ENCODE measurements at regions not wholly inside any gene's neighbourhood (a gene's known extent, or its start where the extent isn't known, plus 50 kb on each side); places are given as distances from the start of the nearest gene placed in this dataset.

- ChIA-PET POLR2A (no interaction called here), CTCF (no interaction called here)
- TF ChIP-seq, protein P1, sequence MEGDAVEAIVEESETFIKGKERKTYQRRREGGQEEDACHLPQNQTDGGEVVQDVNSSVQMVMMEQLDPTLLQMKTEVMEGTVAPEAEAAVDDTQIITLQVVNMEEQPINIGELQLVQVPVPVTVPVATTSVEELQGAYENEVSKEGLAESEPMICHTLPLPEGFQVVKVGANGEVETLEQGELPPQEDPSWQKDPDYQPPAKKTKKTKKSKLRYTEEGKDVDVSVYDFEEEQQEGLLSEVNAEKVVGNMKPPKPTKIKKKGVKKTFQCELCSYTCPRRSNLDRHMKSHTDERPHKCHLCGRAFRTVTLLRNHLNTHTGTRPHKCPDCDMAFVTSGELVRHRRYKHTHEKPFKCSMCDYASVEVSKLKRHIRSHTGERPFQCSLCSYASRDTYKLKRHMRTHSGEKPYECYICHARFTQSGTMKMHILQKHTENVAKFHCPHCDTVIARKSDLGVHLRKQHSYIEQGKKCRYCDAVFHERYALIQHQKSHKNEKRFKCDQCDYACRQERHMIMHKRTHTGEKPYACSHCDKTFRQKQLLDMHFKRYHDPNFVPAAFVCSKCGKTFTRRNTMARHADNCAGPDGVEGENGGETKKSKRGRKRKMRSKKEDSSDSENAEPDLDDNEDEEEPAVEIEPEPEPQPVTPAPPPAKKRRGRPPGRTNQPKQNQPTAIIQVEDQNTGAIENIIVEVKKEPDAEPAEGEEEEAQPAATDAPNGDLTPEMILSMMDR (IDR thresholded peaks at IDR 0.05; ENCODE audit: insufficient read depth, low read length, missing control alignments): no peak
- H3K4me3 ChIP-seq (ENCODE audit: low read depth, low read length): peak overlapping the region; percentile 51
- DNase-seq (ENCODE audit: low read depth, low spot score): no peak
Observed at GRCh38 chr7:54932818-54933543, 85.8 kb upstream of the EGFR start.

- ChIA-PET POLR2A (no interaction called here), CTCF (no interaction called here)
- peak overlapping the region; percentile 51 for H3K4me3 ChIP-seq (ENCODE audit: low read depth, low read length)
Observed at GRCh38 chr7:54933643-54934042, 85.2 kb upstream of the EGFR start.

GRCh38 chr7:54940748-54941147 is 78.1 kb upstream of the EGFR start:
- no peak overlapping the region for H3K4me3 ChIP-seq (ENCODE audit: low read depth, low read length)
- ChIA-PET CTCF (interaction anchor here (1.2 kb wide), 1 partner anchor 314 kb away, joined by 7 read pairs; no protein-coding TSS in a partner anchor), POLR2A (no interaction called here)
- TF ChIP-seq, protein P1 (IDR thresholded peaks at IDR 0.05; ENCODE audit: insufficient read depth, low read length, missing control alignments): no peak
- DNase-seq (ENCODE audit: low read depth, low spot score): no peak

More at GRCh38 chr7:54933643-54934042, 85.2 kb upstream of the EGFR start:
- no peak for DNase-seq (ENCODE audit: low read depth, low spot score)
- TF ChIP-seq, protein P1 (IDR thresholded peaks at IDR 0.05; ENCODE audit: insufficient read depth, low read length, missing control alignments): no peak

DNA sequence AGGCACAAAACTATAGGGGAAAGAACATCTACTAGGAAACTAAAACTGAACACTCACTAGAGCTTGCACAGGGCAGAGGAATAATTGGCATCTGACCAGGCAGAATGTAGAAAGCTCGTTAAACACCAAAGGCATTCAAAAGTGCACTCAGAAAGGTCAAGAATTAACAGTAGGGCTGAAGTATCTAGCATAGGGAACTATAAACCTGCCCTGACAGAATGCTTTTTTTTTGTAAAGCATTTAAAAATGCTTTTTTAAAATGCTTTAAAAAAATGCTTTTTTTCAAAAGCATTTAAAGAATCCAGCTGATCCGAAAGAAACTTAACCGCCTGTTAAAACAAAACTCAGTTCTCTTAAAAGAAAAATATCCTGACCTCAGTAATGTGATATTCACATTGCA is 74.6 kb upstream of the EGFR start:
- ChIA-PET CTCF (interaction anchor here (1.0 kb wide), 1 partner anchor 310 kb away, joined by 3 read pairs; no protein-coding TSS in a partner anchor), POLR2A (no interaction called here)
- no peak overlapping the region for H3K4me3 ChIP-seq (ENCODE audit: low read depth, low read length)

DNA sequence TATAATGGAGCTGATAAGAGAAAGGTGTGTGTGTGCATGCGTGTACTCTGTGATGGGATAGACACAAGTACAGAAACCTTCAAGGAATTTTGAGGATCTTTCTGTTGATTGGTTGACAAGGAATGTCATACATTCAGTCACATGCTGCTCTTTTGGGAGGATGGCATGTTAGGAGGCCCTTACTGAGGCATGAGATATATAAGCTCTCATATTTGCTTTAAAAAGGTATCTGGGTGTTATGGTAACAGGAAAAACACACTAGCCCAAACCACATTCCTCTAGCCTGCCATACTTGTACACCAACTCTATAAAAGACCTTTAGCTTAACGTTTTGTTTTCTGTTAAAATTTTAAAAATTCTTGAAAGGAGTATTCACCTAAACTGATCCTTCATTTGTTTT is 72.5 kb upstream of the EGFR start:
- no peak overlapping the region for H3K4me3 ChIP-seq (ENCODE audit: low read depth, low read length)
- POLR2A ChIA-PET: no interaction called here
- TF ChIP-seq, protein P1 (IDR thresholded peaks at IDR 0.05; ENCODE audit: insufficient read depth, low read length, missing control alignments): no peak
- CTCF ChIA-PET: interaction anchor here (0.7 to 1.4 kb wide), 2 partner anchors 20 to 309 kb away, joined by 3 to 5 read pairs; no protein-coding TSS in a partner anchor
- DNase-seq (ENCODE audit: low read depth, low spot score): no peak

More for the DNA sequence above, 74.6 kb upstream of the EGFR start:
- DNase-seq (ENCODE audit: low read depth, low spot score): no peak
- TF ChIP-seq, protein P1 (IDR thresholded peaks at IDR 0.05; ENCODE audit: insufficient read depth, low read length, missing control alignments): no peak

- POLR2A ChIA-PET: no interaction called here
- DNase-seq (ENCODE audit: low read depth, low spot score): no peak
- no peak overlapping the region for H3K4me3 ChIP-seq (ENCODE audit: low read depth, low read length)
- CTCF ChIA-PET: interaction anchor here (0.7 to 1.4 kb wide), 2 partner anchors 20 to 308 kb away, joined by 3 to 5 read pairs; no protein-coding TSS in a partner anchor
- TF ChIP-seq, protein P1 (IDR thresholded peaks at IDR 0.05; ENCODE audit: insufficient read depth, low read length, missing control alignments): no peak
Observed at GRCh38 chr7:54946764-54947163, 72.1 kb upstream of the EGFR start.

Measured in AG04449 (cell line).